ENCODE measurements at regions not wholly inside any gene's neighbourhood (a gene's known extent, or its start where the extent isn't known, plus 50 kb on each side); places are given as distances from the start of the nearest gene placed in this dataset.

DNA sequence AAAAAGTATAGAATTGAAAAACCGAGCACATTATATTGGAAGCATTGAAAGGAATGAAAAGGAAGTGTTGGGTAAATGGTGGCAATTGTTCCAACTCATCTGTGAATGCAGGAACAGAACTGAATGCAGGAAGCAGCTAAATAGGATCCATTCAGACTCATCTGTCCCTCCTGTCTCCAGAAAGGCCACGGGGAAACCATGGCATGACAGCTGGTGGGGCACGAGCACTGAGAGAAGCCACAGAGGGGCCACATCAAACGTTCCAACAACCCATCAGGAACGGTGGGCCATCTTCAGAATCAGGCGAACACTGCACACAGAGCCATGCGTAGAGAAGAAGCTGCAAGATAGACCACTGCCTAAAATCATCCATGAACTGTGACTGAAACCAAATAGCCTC lies 138.5 kb upstream of the SLC35G4 start:
- WGBS: 78% methylated on average over 7 of the region's 7 CpGs
- DNase-seq (ENCODE audit: low spot score): no peak

DNA sequence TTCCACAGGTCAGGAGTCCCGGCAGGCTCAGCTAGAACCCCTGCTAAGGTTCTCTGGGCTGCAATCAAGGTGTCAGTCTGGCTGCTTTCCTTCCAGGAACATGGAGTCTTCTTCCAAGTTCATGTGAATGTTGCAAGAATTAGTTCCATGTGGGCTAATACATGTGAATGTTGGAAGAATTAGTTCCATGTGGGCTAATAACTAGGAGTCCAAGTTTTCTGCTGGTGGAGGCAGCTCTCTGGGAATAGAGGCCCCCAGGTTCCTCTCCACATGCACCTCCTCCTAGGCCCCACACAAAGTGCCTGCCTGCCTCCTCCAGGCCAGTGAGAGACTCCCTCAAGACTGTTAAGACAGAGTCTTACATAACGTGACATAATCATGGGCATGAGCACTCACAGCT lies 140.8 kb upstream of the SLC35G4 start:
- Histone ChIP-seq H3K36me3 (ENCODE audit: control insufficient read depth in 4 of 4, insufficient read depth in 3 of 4, low read depth in 1 of 4, low read length in 3 of 4) (no peaks in the 10 kb centered on the region), H3K27me3 (ENCODE audit: control insufficient read depth in 4 of 4, insufficient read depth in 4 of 4, low read length in 3 of 4) (peaks cover 0 to 2% (median 0%) of the 10 kb centered on the region in 4 donors), H3K27ac (ENCODE audit: low read depth in 1 of 2, low read length in 2 of 2) (no peak overlapping the region), H3K4me3 (ENCODE audit: low read depth in 1 of 3, low read length in 3 of 3) (no peak overlapping the region), H3K4me1 (ENCODE audit: control insufficient read depth in 4 of 4, insufficient read depth in 4 of 4, low read length in 3 of 4) (no peaks in the 10 kb centered on the region), H3K9ac (ENCODE audit: low read depth in 1 of 2, low read length in 2 of 2) (no peak overlapping the region), H3K9me3 (ENCODE audit: control insufficient read depth in 4 of 4, low read length in 3 of 4) (no peaks in the 10 kb centered on the region)
- TF ChIP-seq NR2F2 (IDR thresholded peaks at IDR 0.05) (no peak), SP1 (IDR thresholded peaks at IDR 0.05) (no peak), FOXA1 (IDR thresholded peaks at IDR 0.05) (no peak), YY1 (IDR thresholded peaks at IDR 0.05) (no peak), FOXA2 (IDR thresholded peaks at IDR 0.05) (no peak), RXRA (IDR thresholded peaks at IDR 0.05) (no peak)
- TF ChIP-seq, protein P1, sequence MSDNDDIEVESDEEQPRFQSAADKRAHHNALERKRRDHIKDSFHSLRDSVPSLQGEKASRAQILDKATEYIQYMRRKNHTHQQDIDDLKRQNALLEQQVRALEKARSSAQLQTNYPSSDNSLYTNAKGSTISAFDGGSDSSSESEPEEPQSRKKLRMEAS (IDR thresholded peaks at IDR 0.05): no peak
- TF ChIP-seq, protein P2, sequence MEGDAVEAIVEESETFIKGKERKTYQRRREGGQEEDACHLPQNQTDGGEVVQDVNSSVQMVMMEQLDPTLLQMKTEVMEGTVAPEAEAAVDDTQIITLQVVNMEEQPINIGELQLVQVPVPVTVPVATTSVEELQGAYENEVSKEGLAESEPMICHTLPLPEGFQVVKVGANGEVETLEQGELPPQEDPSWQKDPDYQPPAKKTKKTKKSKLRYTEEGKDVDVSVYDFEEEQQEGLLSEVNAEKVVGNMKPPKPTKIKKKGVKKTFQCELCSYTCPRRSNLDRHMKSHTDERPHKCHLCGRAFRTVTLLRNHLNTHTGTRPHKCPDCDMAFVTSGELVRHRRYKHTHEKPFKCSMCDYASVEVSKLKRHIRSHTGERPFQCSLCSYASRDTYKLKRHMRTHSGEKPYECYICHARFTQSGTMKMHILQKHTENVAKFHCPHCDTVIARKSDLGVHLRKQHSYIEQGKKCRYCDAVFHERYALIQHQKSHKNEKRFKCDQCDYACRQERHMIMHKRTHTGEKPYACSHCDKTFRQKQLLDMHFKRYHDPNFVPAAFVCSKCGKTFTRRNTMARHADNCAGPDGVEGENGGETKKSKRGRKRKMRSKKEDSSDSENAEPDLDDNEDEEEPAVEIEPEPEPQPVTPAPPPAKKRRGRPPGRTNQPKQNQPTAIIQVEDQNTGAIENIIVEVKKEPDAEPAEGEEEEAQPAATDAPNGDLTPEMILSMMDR (IDR thresholded peaks at IDR 0.05; ENCODE audit: low read depth, low read length, missing input control): no peak
- WGBS: 33% methylated on average over 2 of the region's 2 CpGs
- DNase-seq (ENCODE audit: low spot score): no peak

More for the DNA sequence above, 138.5 kb upstream of the SLC35G4 start:
- TF ChIP-seq, protein P2 (IDR thresholded peaks at IDR 0.05; ENCODE audit: low read depth, low read length, missing input control): no peak
- H3K9me3 ChIP-seq (ENCODE audit: control insufficient read depth in 4 of 4, low read length in 3 of 4): no peaks in the 10 kb centered on the region
- H3K27ac ChIP-seq (ENCODE audit: low read depth in 1 of 2, low read length in 2 of 2): no peak overlapping the region
- no peak overlapping the region for H3K4me3 ChIP-seq (ENCODE audit: low read depth in 1 of 3, low read length in 3 of 3)
- H3K4me1 ChIP-seq (ENCODE audit: control insufficient read depth in 4 of 4, insufficient read depth in 4 of 4, low read length in 3 of 4): no peaks in the 10 kb centered on the region
- peaks cover 0 to 2% (median 0%) of the 10 kb centered on the region in 4 donors for H3K27me3 ChIP-seq (ENCODE audit: control insufficient read depth in 4 of 4, insufficient read depth in 4 of 4, low read length in 3 of 4)
- H3K36me3 ChIP-seq (ENCODE audit: control insufficient read depth in 4 of 4, insufficient read depth in 3 of 4, low read depth in 1 of 4, low read length in 3 of 4): no peaks in the 10 kb centered on the region
- H3K9ac ChIP-seq (ENCODE audit: low read depth in 1 of 2, low read length in 2 of 2): no peak overlapping the region

DNA sequence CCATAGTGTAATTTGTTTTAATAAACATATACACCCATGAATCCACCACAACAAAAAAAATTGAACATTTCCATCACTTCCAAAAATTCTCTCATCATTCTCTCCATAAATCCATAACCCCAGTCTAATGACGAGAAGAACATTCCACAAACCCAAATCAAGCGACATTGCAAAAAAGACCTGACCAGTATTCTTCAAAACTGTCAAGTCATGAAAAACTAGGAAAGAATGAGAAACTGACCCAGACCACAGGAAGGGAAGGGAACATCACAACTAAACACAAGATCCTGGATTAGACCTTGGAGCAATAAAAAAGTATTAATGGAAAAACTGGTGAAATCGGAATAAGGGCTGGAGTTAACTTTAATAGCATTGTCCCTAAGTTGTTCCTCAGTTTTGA lies 141.3 kb upstream of the SLC35G4 start:
- no peak overlapping the region for H3K4me3 ChIP-seq (ENCODE audit: low read depth in 1 of 3, low read length in 3 of 3)
- H3K27ac ChIP-seq (ENCODE audit: low read depth in 1 of 2, low read length in 2 of 2): no peak overlapping the region
- no peak overlapping the region for H3K9ac ChIP-seq (ENCODE audit: low read depth in 1 of 2, low read length in 2 of 2)
- H3K36me3 ChIP-seq (ENCODE audit: control insufficient read depth in 4 of 4, insufficient read depth in 3 of 4, low read depth in 1 of 4, low read length in 3 of 4): no peaks in the 10 kb centered on the region
- no peaks in the 10 kb centered on the region for H3K9me3 ChIP-seq (ENCODE audit: control insufficient read depth in 4 of 4, low read length in 3 of 4)
- WGBS: 81% methylated on average over 3 of the region's 3 CpGs
- peaks cover 0 to 2% (median 0%) of the 10 kb centered on the region in 4 donors for H3K27me3 ChIP-seq (ENCODE audit: control insufficient read depth in 4 of 4, insufficient read depth in 4 of 4, low read length in 3 of 4)
- no peaks in the 10 kb centered on the region for H3K4me1 ChIP-seq (ENCODE audit: control insufficient read depth in 4 of 4, insufficient read depth in 4 of 4, low read length in 3 of 4)
- DNase-seq (ENCODE audit: low spot score): no peak
- TF ChIP-seq FOXA2 (IDR thresholded peaks at IDR 0.05) (no peak), HNF4G (IDR thresholded peaks at IDR 0.05) (no peak), FOXA1 (IDR thresholded peaks at IDR 0.05) (no peak), JUND (IDR thresholded peaks at IDR 0.05) (no peak), SP1 (IDR thresholded peaks at IDR 0.05) (no peak), GABPA (IDR thresholded peaks at IDR 0.05 in 1 of 2, conservative IDR thresholded peaks at IDR 0.05 in 1 of 2) (no peak), HNF4A (conservative IDR thresholded peaks at IDR 0.05) (no peak), RXRA (IDR thresholded peaks at IDR 0.05) (no peak), YY1 (IDR thresholded peaks at IDR 0.05) (no peak), NR2F2 (IDR thresholded peaks at IDR 0.05) (no peak), TAF1 (conservative IDR thresholded peaks at IDR 0.05) (no peak), EGR1 (IDR thresholded peaks at IDR 0.05; ENCODE audit: low read depth in 2 of 2) (no peak), RAD21 (IDR thresholded peaks at IDR 0.05) (no peak)
- TF ChIP-seq, protein P3, sequence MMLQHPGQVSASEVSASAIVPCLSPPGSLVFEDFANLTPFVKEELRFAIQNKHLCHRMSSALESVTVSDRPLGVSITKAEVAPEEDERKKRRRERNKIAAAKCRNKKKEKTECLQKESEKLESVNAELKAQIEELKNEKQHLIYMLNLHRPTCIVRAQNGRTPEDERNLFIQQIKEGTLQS (IDR thresholded peaks at IDR 0.05): no peak
- TF ChIP-seq, protein P1 (IDR thresholded peaks at IDR 0.05): no peak
- TF ChIP-seq, protein P2 (IDR thresholded peaks at IDR 0.05; ENCODE audit: low read depth, low read length, missing input control): no peak
- TF ChIP-seq, protein P4, sequence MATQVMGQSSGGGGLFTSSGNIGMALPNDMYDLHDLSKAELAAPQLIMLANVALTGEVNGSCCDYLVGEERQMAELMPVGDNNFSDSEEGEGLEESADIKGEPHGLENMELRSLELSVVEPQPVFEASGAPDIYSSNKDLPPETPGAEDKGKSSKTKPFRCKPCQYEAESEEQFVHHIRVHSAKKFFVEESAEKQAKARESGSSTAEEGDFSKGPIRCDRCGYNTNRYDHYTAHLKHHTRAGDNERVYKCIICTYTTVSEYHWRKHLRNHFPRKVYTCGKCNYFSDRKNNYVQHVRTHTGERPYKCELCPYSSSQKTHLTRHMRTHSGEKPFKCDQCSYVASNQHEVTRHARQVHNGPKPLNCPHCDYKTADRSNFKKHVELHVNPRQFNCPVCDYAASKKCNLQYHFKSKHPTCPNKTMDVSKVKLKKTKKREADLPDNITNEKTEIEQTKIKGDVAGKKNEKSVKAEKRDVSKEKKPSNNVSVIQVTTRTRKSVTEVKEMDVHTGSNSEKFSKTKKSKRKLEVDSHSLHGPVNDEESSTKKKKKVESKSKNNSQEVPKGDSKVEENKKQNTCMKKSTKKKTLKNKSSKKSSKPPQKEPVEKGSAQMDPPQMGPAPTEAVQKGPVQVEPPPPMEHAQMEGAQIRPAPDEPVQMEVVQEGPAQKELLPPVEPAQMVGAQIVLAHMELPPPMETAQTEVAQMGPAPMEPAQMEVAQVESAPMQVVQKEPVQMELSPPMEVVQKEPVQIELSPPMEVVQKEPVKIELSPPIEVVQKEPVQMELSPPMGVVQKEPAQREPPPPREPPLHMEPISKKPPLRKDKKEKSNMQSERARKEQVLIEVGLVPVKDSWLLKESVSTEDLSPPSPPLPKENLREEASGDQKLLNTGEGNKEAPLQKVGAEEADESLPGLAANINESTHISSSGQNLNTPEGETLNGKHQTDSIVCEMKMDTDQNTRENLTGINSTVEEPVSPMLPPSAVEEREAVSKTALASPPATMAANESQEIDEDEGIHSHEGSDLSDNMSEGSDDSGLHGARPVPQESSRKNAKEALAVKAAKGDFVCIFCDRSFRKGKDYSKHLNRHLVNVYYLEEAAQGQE (IDR thresholded peaks at IDR 0.05): no peak

Measured in liver (tissue), 8 donors.